HCT116 (cell line): ENCODE measurements at regions not wholly inside any gene's neighbourhood (a gene's known extent, or its start where the extent isn't known, plus 50 kb on each side); places are given as distances from the start of the nearest gene placed in this dataset.

ENCODE experiments used
- ATAC-seq: fragments of 200-7000 bp; cut with Tn5 transposase; 2 replicates; pipeline ENCODE4 v1.9.1; 2020; ENCODE audit warnings: mild to moderate bottlenecking, moderate library complexity
- BruUV-seq: library from RNA; stranded (reverse); fragments of 400-500 nt; replicated peaks from 2 replicates; lab custom pipeline; 2021; lab: Mats Ljungman, UMichigan
- CTCF ChIA-PET: fragments of 300-600 bp; sonication (Branson Sonifier 250); formaldehyde crosslinking; loops from one replicate; lab custom pipeline; 2021; ENCODE audit warnings: antibody characterized with exemption; lab: Charles Lee
- POLR2A ChIA-PET: fragments of 300-600, 350-600 bp; sonication (Branson Sonifier 250); formaldehyde crosslinking; loops from one replicate; lab custom pipeline; 2021; ENCODE audit warnings: antibody characterized with exemption; lab: Charles Lee
- RAD21 ChIA-PET, 2 experiments: fragments of 300-600 bp; sonication (Branson Sonifier 250); formaldehyde crosslinking; loops; one replicate each; lab custom pipeline; 2023; ENCODE audit warnings: low total read pairs in 2 of 2; ENCODE audit not compliant: uncharacterized antibody in 2 of 2, unreplicated experiment in 2 of 2, low non-redundant PET in 1 of 2; lab: Charles Lee
- DNase-seq: peaks from one replicate; pipeline ENCODE4 v3.0.0-alpha.2; 2010; ENCODE audit warnings: low read depth, low spot score
- H2AFZ ChIP-seq: fragments of 200-600 bp; shearing (Covaris generic), sonication (generic); 2 replicates; pipeline ENCODE4 v1.6.1; 2017; ENCODE audit warnings: low read depth, mixed run types, mixed read lengths, antibody characterized with exemption, low read length; ENCODE audit not compliant: poor library complexity, severe bottlenecking
- H3K27ac ChIP-seq: 2 replicates; pipeline ENCODE4 v1.5.1; 2012; ENCODE audit warnings: low read depth, low read length
- H3K27me3 ChIP-seq: fragments of 200-600 bp; sonication (generic); 2 replicates; pipeline ENCODE4 v1.6.1; 2016; ENCODE audit warnings: mixed run types, low read length, mixed read lengths; ENCODE audit not compliant: insufficient read depth
- H3K36me3 ChIP-seq, 2 experiments: fragments of 200-500 bp in 1 of 2; fragments of 200-600 bp in 1 of 2; sonication (Bioruptor generic) in 1 of 2; sonication (generic) in 1 of 2; 2 replicates each; pipeline versions ENCODE4 v1.5.1 to v1.6.1; 2014 to 2016; ENCODE audit warnings: low read length in 2 of 2, inconsistent platforms in 1 of 2, mixed read lengths in 1 of 2, mixed run types in 1 of 2; ENCODE audit not compliant: insufficient read depth in 2 of 2, control insufficient read depth in 1 of 2
- H3K4me1 ChIP-seq, 2 experiments: fragments of 200-600 bp in 1 of 2; sonication (generic) in 1 of 2; 2 replicates each; pipeline versions ENCODE4 v1.5.1 to v1.6.1; 2012 to 2017; ENCODE audit warnings: low read length in 2 of 2, inconsistent platforms in 1 of 2, mild to moderate bottlenecking in 1 of 2, mixed read lengths in 1 of 2, mixed run types in 1 of 2, moderate library complexity in 1 of 2; ENCODE audit not compliant: insufficient read depth in 2 of 2, control insufficient read depth in 1 of 2
- H3K4me2 ChIP-seq: fragments of 200-600 bp; sonication (generic); 2 replicates; pipeline ENCODE4 v1.6.1; 2017; ENCODE audit warnings: mixed run types, low read length, mixed read lengths
- H3K4me3 ChIP-seq, 2 experiments: fragments of 200-600 bp in 1 of 2; sonication (generic) in 1 of 2; replicated peaks in 1 of 2; 2 replicates each; pipeline ENCODE4 v1.5.1; 2011 to 2016; ENCODE audit warnings: low read length in 2 of 2, control low read depth in 1 of 2, low read depth in 1 of 2, mild to moderate bottlenecking in 1 of 2, mixed read lengths in 1 of 2, mixed run types in 1 of 2
- H3K79me2 ChIP-seq: fragments of 200-600 bp; sonication (generic); 2 replicates; pipeline ENCODE4 v1.6.1; 2017; ENCODE audit warnings: mild to moderate bottlenecking, mixed run types, low read length, moderate library complexity, mixed read lengths; ENCODE audit not compliant: insufficient read depth
- H3K9ac ChIP-seq: fragments of 200-600 bp; sonication (generic); 2 replicates; pipeline ENCODE4 v1.6.1; 2016; ENCODE audit warnings: low read length, mixed read lengths
- H3K9me2 ChIP-seq: fragments of 200-600 bp; sonication (generic), shearing (Covaris generic); 2 replicates; pipeline ENCODE4 v1.6.1; 2017; ENCODE audit warnings: mixed run types, mild to moderate bottlenecking, moderate library complexity; ENCODE audit not compliant: insufficient read depth
- H3K9me3 ChIP-seq, 2 experiments: fragments of 200-500 bp in 1 of 2; fragments of 200-600 bp in 1 of 2; sonication (Bioruptor generic) in 1 of 2; sonication (generic) in 1 of 2; 2 replicates each; pipeline ENCODE4 v1.6.1; 2014 to 2017; ENCODE audit warnings: low read length in 2 of 2, mixed read lengths in 2 of 2, inconsistent platforms in 1 of 2, low read depth in 1 of 2, mild to moderate bottlenecking in 1 of 2, mixed run types in 1 of 2, moderate library complexity in 1 of 2; ENCODE audit not compliant: control insufficient read depth in 1 of 2, insufficient read depth in 1 of 2
- H4K20me1 ChIP-seq: fragments of 200-600 bp; sonication (generic), shearing (Covaris generic); 2 replicates; pipeline ENCODE4 v1.6.1; 2017; ENCODE audit warnings: mixed run types, mild to moderate bottlenecking, moderate library complexity; ENCODE audit not compliant: insufficient read depth
- CBX3 ChIP-seq: IDR thresholded peaks from 2 replicates; pipeline ENCODE4 v1.6.1; 2012; ENCODE audit warnings: low read depth
- EGR1 ChIP-seq: IDR thresholded peaks from 2 replicates; pipeline ENCODE4 v1.6.1; 2012; ENCODE audit warnings: low read depth
- EZH2 ChIP-seq: fragments of 200-600 bp; sonication (generic); IDR thresholded peaks from 2 replicates; pipeline ENCODE4 v1.6.1; 2017; ENCODE audit warnings: antibody characterized with exemption, mixed run types
- FOSL1 ChIP-seq: IDR thresholded peaks from 2 replicates; pipeline ENCODE4 v1.6.1; 2012; ENCODE audit warnings: low read depth
- POLR2A ChIP-seq: IDR thresholded peaks from 2 replicates; pipeline ENCODE4 v1.7.0; 2011; ENCODE audit warnings: borderline replicate concordance; ENCODE audit not compliant: insufficient read depth, insufficient read length; ENCODE audit errors: extremely low read depth
- REST ChIP-seq: IDR thresholded peaks from 2 replicates; pipeline ENCODE4 v1.6.1; 2012; ENCODE audit warnings: low read depth
- TCF7L2 ChIP-seq: IDR thresholded peaks from 2 replicates; pipeline ENCODE4 v1.7.0; 2011; ENCODE audit warnings: borderline replicate concordance, inconsistent platforms; ENCODE audit not compliant: insufficient read depth, insufficient read length; ENCODE audit errors: extremely low read depth
- ZBTB33 ChIP-seq: IDR thresholded peaks from 2 replicates; pipeline ENCODE4 v1.6.1; 2011; ENCODE audit warnings: mild to moderate bottlenecking, low read length, moderate library complexity; ENCODE audit not compliant: insufficient replicate concordance; ENCODE audit errors: extremely low read depth
- intact Hi-C: fragments of 100-400 bp; cut with micrococcal nuclease; formaldehyde crosslinking; loops from 2 replicates; pipeline ENCODE4 v1.10.0; 2022
- TF ChIP-seq, protein P1 (sequence below): IDR thresholded peaks from 2 replicates; pipeline ENCODE4 v1.6.1; 2012

GRCh38 chr11:116294630-116295029 lies 478.2 kb downstream of the BUD13 start:
- no peaks in the 10 kb centered on the region for H3K27me3 ChIP-seq
- ATAC-seq, result no peak
- H3K9me3 ChIP-seq, result no peaks in the 10 kb centered on the region
- no TSS peak for BruUV-seq
- TF ChIP-seq FOSL1, result no peak
- no peak for TF ChIP-seq EGR1
- no peak for TF ChIP-seq CBX3
- TF ChIP-seq, protein P1, sequence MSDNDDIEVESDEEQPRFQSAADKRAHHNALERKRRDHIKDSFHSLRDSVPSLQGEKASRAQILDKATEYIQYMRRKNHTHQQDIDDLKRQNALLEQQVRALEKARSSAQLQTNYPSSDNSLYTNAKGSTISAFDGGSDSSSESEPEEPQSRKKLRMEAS, result no peak
- TF ChIP-seq TCF7L2, result no peak
- no peak for TF ChIP-seq EZH2
- TF ChIP-seq POLR2A, result no peak
- TF ChIP-seq REST, result no peak
- TF ChIP-seq ZBTB33, result no peak
- H3K4me1 ChIP-seq, result no peaks in the 10 kb centered on the region
- H3K4me2 ChIP-seq, result no peak overlapping the region
- no peaks in the 10 kb centered on the region for H3K36me3 ChIP-seq
- no peak for DNase-seq
- RAD21 ChIA-PET, result no interaction called here
- no peak overlapping the region for H2AFZ ChIP-seq
- CTCF ChIA-PET, result no interaction called here
- H3K4me3 ChIP-seq, result no peak overlapping the region
- no peaks in the 10 kb centered on the region for H3K9me2 ChIP-seq
- intact Hi-C loops, result no loop called here
- no peak overlapping the region for H3K27ac ChIP-seq
- H4K20me1 ChIP-seq, result no peaks in the 10 kb centered on the region
- POLR2A ChIA-PET, result no interaction called here
- no peak overlapping the region for H3K9ac ChIP-seq
- H3K79me2 ChIP-seq, result no peaks in the 10 kb centered on the region
